ENCODE measurements at regions not wholly inside any gene's neighbourhood (a gene's known extent, or its start where the extent isn't known, plus 50 kb on each side); places are given as distances from the start of the nearest gene placed in this dataset.

DNA sequence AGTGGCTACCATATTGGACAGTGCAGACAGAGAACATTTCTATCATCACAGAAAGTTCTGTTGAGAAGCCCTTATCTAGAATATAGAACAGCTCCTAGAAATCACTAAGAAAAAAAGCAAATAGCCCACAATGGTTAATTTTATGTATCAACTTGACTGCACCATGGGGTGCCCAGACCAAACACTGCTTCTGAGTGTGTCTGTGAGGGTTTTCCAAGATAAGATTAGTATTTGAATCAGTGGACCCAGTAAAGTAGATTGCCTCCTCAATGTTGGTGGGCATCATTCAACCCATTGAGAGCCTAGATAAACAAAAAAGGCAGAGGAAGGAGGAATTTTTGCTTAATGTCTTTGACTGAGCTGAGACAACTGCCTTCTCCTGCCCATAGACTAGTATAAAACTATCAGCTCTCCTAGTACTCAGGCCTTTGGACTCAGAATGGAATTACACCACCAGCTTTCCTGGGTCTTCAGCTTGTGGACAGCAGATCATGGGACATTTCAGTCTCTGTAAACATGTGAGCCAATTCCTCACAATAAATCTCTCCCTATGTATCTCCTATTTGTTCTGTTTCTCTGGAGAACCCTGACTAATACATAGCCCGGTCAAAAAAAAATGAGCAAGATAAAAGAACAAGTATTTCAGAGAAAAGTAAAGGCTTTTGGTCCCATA lies 55.9 kb upstream of the OXTR start:
- DNase-seq (ENCODE audit: low read depth) = no peak

DNA sequence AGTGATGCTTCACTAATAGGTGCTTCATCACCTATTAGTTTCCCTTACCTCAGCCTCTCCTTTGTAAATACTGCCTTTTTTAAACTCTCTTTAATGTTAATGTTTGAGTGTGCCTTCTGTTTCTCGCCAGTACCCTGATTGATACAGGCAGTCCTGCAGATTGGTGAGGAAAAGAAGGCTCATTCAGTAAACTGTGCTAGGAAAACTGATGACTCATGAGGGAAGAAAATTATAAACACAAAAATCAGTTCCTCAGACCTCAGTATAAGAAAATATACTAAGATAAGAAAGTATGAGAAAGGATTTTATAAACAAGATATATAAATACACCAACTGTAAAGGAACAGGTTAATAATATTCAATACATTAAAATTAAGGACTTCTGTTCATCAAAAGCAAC lies 54.8 kb upstream of the OXTR start:
- peak; percentile 38 for DNase-seq (ENCODE audit: low read depth)

DNA sequence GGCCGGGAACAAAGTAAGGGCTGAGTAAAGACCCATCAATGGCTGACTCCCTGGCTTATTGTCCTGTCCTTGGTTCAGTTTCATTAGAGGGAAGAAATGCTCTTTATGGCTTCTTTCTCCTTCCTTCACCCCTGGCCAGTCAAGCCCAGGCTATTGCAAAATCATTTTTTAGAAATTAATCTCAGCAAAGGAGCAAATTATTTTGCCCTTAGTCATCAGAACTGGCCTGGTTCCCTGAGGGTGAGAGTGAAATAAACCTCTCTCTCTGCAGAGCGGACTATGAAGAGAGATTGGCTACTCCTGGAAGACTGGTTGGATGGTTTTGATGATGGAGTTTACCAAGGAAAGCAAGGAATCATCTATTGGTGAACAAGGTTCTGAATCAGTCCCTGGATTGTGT lies 52.7 kb upstream of the OXTR start:
- DNase-seq (ENCODE audit: low read depth) = peak; percentile 82
